HS-5 (cell line): ENCODE measurements at regions not wholly inside any gene's neighbourhood (a gene's known extent, or its start where the extent isn't known, plus 50 kb on each side); places are given as distances from the start of the nearest gene placed in this dataset.
"Not testable (repeated sequence)": the region's sequence is repeated elsewhere in the genome, so short reads cannot be mapped to it uniquely, and the experiment has no call there.

Source experiments
- DNase-seq: peaks from one replicate; pipeline ENCODE4 v3.0.0-alpha.2; 2012; ENCODE audit warnings: low read depth

DNA sequence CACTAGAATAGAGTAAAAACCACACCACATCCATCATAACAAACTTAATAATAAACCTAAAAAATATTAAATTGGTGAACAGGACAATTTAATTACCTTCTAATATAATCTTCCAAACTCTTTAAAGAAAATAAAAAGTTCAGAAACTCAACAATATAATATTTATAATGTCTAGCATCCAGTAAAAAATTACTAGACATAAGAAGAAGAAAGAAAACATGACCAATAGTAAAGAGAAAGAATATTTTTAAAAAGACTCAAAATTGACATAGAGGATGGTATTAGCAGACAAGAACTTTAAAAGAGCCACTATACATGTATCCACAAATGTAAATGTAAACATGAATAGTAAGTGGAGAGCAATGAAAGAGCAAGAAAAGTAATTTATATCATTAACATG, 388.4 kb downstream of the TFEC start:
- no peak for DNase-seq

DNA sequence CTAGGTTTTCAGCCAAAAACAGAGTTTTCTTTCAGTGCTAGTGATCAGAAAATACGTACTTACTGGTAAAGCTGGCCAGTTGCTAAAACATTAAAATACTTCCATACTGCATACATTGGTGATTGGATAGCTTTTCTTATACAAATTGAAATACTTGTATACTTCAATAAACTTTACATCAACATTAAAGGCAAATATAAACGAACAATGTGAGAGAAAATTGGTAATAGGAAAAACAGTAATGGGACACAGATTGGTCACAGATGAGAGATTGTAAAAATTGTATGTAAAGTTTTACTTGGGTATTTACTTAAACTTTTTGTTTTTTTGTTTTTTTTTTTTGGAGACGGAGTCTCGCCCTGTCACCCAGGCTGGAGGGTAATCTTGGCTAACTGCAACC, 391.7 kb downstream of the TFEC start:
- DNase-seq: no peak

DNA sequence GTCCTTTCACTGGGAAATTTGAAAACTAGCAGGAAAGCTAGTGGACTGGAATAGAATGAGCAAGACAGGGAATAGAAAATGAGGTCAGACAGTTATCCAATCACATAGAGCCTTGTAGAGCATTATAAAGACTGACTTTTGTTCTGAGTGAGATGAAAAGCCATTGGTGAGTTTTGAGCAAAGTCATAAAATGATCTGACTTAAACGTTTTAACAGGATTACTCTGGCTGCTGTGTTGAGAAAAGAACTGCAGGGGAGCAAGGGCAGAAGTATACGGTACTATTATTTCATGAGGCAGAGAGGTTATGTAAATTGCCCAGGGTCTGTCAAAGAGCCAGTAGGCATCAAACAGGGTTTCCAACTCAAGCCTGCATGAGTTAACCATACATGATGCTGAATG, 393.4 kb downstream of the TFEC start:
- no peak for DNase-seq

DNA sequence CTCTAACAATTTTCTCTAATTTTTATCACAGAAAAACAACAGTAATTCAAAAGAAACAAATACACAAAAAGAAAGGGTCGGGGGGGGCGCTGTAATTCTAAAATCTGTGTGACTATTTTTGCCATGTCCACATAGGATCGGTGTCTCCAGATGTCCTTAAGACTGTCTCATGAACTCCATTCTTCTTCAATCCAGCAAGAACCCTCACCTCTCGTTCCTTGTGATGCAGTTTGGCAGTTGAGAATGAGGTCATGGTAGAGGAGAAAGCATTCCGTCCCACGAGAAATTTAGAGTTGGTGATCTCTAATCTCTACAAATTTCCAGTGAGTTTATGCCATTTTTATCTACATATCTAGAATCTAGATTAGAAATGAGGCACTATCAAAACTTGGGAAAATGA, 394.7 kb downstream of the TFEC start:
- no peak for DNase-seq

- no peak for DNase-seq
Measured at GRCh38 chr7:115635376-115635775, 395.2 kb downstream of the TFEC start.

DNA sequence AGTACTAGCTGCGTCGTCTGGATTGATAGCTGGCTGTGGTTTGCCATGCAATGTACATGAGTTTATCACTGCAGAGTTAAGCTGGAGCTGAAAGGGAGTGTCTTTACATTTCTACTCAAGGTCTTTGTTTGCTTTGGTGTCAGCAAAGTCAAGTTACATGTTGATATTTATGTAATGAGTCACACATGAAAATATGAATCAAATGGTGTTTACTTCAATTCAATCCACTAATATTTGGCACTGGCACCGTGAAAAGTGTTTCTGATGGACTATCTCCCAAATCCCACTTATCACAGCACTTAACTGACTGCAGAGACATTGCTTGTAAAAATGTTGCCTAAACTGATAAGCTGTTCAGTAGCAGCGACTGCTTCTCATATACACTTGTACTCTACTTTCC, 395.9 kb downstream of the TFEC start:
- DNase-seq: no peak

GRCh38 chr7:115632636-115633035, 397.9 kb downstream of the TFEC start:
- DNase-seq: no peak

- no peak for DNase-seq
Measured at GRCh38 chr7:115631782-115632181, 398.8 kb downstream of the TFEC start.

DNA sequence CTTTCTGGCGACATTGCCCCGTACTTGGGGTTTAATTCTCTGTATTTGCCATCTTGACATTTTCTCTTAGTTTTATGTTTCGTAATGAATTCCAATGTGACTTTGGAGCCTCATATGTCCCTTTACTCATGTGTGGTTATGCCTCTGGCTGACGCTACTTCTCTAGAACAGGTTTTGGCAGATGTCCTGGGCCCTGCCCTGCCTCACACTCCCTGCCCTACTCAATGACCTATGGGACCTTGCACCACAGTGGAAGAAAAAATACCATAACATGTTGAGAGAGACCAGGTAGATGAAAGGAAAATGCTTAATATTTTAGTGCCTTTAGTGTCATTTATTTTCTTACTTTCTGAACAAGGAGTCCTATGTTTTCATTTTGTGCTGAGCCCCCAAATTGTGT, 400.5 kb downstream of the TFEC start:
- DNase-seq: no peak

GRCh38 chr7:115618676-115619075, 411.9 kb downstream of the TFEC start:
- no peak for DNase-seq

- DNase-seq: no peak
Measured at GRCh38 chr7:115613836-115614235, 416.7 kb downstream of the TFEC start.

DNA sequence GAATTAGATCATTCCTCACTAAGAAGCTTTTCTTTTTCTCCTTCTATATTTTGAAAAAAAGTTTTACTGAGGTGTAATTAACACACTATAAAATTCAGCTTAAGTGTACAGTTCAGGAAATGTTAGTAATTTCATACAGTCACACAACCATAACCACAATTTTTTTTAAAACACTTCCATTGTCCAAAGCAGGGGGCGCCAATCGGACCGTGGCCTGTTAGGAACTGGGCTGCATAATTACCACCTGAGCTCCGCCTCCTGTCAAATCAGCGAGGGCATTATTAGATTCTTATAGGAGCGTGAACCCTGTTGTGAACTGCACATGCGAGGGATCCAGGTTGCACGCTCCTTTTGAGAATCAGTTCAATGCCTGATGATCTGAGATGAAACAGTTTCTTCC, 427.1 kb downstream of the TFEC start:
- no peak for DNase-seq

DNA sequence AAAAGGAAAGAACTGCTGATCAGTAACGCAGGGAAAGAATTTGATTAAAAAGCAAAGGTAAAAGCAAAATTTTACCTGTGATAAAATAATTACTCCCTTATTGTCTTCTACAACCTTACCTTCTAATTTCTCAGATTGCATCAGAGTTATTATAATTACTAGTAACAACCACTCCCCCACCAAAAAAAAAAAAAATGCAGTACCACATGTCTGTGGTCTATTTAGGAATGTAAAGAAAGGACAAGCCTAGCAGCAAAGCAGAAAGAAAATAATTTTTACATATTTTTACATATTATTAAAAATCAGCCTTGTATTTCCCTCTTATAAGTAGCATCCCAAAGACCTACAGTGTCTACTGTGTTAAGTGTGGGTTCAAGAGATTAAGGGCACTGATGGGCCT, 430.4 kb downstream of the TFEC start:
- DNase-seq: no peak

DNA sequence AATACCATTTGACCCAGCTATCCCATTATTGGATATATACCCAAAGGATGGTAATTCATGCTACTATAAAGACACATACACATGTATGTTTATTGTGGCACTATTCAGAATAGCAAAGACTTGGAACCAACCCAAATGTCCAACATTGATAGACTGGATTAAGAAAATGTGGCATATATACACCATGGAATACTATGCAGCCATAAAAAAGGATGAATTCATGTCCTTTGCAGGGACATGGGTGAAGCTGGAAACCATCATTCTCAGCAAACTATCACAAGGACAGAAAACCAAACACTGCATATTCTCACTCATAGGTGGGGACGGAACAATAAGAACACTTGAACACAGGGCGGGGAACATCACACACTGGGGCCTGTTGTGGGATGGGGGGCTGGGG, 431.4 kb downstream of the TFEC start:
- DNase-seq: not testable (repeated sequence)

DNA sequence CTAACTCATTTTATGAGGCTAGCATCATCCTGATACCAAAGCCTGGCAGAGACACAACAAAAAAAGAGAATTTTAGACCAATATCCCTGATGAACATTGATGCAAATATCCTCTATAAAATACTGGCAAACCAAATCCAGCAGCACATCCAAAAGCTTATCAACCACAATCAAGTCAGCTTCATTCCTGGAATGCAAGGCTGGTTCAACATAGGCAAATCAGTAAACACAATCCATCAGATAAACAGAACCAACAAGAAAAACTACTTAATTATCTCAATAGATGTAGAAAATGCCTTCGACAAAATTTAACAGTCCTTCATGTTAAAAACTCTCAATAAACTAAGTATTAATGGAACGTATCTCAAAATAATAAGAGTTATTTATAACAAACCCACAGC, 433.3 kb downstream of the TFEC start:
- DNase-seq: not testable (repeated sequence)

DNA sequence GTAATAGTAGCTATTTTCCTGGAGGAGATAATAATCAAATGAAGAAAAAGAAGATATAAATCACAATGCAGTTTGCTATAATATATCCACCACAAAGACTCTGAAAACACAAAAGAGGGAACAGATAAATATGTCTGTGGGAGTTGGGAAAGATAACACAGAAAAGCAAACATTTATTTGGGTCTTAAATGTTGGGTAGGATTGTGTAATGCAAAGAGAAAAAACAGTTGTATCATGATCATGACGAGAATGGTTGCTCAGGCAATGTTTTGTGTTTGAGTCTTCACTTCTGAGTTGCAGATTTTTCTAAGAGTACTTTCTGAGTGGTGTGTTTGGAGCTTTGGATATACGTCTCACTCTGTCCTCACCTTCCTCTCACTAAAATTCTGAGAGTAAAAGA, 437.5 kb downstream of the TFEC start:
- DNase-seq: no peak

GRCh38 chr7:115585015-115585718, 445.4 kb downstream of the TFEC start:
- DNase-seq: no peak

DNA sequence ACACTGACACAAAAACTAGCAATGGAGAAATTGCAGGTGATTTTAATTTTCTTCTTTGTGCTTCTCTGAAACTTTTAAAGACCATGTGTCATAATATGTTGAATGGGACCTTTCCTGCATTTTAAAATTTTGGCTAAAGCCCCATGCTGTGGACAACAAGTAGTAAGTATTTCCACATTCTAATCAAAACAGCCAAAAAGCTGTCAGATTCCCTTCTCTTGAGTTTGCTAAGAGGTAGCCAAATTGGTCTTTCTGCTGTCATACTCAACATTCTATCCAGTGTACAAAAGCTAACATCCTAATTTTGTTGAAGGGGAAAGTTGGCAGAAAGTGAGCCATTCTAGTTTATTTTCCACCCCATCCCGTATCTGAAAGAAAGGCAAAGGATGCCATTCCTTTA, 447.6 kb downstream of the TFEC start:
- no peak for DNase-seq

DNA sequence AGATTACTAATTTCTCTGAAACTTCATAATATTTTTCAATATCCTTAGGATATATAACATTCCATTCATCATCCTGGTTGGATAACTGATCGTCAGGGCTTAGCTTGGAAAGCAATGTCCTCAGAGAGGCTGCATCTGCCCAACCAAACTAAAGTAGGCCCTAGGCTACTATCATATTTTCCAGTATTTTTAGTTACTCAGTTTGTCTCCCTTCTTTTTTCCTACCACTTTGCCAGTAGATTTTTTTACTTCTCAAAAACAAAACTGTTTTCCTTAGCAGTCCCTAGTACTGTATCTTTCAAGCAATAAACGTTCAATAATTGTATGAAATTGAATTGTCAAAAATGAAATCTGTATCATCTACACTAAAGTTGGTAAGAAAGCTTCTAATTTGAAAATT, 452.0 kb downstream of the TFEC start:
- DNase-seq: no peak

DNA sequence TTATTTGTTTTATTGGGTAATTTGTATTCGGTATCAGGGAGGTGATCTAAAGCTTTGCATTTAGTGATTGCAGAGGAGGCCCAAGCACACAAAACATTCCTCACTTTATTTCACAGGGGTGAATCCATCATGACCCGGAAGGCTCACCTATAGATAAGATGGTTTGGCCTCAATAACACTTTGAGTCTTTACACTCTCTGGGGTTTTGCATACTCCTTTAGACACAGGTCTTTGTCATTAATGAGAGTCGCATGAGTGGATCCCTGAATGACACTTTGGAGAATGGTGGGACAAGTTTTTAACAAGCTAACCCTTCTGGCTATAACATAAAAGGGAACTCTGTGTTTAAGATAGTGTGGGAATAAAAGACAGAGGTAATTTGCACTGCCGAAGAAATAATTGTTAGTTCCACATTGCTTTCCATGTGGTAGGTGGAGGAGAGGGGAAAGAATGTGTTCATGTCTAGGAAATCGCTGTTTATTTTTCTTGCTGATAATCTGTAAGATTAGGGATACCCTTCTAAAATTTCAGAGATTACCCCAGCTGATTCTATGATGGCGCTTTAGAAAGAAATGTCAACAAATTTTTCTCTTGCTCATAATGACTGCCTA, 455.8 kb downstream of the TFEC start:
- no peak for DNase-seq

DNA sequence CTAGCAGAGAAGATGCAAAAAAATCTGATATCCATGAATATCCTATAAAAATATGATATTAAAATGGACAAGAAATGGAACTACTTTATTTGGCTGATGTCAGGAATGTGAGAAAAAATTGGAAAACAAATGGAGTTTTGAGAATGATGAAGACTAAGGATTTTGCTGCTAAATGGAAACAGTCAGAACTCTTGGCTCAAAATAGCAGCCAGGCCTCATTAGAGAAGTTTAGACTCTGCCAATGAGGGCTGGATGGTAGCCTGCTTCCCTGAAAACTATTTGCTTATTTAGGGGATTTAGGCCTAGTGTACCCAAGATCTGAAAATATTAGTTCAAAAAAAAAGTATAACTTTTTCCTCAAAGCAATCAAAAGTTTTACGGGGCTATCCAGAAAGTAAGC, 458.5 kb downstream of the TFEC start:
- no peak for DNase-seq

DNA sequence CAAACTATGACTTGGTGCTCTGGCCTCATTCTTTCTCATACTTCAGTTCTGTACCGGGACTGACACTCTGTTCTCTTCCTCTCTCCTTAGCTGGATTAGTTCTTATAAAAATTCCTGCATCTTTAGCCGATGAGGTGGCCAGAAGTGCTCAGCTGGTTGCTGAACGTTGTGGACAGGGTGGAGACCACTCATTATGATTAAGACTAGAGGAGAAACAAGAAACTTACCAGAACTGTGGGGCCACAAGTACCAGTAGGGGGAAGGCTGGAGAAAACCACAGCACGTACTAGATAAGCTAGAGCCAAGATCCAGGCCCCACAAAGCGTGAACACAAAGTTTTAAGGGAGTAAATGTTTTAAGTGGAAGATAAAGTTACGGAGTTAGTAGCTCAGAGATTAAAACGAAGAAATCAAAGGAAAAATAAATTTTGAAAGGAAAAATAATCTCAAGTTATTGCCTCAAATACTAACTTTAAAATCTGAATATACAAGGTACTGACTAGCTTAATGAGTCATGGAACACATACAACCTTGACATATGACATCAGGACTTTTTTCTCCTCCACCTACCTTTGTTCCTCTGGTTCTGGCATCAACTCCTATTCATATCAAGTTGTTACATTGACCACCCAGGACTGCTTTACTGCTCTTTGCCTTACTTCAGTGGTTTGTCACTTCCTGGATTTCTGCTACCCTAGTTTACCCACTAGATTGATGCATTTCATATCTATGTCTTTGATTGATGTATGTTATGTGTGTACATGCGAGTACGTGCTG, 469.0 kb downstream of the TFEC start:
- peak; percentile 18 for DNase-seq

- no peak for DNase-seq
Measured at GRCh38 chr7:115559877-115560276, 470.7 kb downstream of the TFEC start.
